Activated naive CD8-positive, alpha-beta T cell treated with anti-CD3 and anti-CD28 coated beads, Interleukin-2, amount 10 ng/mL, durations not matched to agents 7 days and 5 days (primary cell): ENCODE measurements at regions not wholly inside any gene's neighbourhood (a gene's known extent, or its start where the extent isn't known, plus 50 kb on each side); places are given as distances from the start of the nearest gene placed in this dataset.
"Not testable (repeated sequence)": the region's sequence is repeated elsewhere in the genome, so short reads cannot be mapped to it uniquely, and the experiment has no call there.

Source experiments
- ATAC-seq: fragments of 150-1000 bp; cut with Tn5 transposase; one replicate; pipeline ENCODE4 v1.10.0; 2021; ENCODE audit warnings: low read depth, moderate library complexity
- POLR2A ChIA-PET: fragments of 350-600 bp; sonication (Branson Sonifier 250); formaldehyde crosslinking; loops from one replicate; lab custom pipeline; 2021; ENCODE audit warnings: antibody characterized with exemption; lab: Charles Lee
- DNase-seq: peaks from one replicate; pipeline ENCODE4 v3.0.0; 2021
- H3K27ac Mint-ChIP-seq: one replicate; pipeline ENCODE4 v1.8.0; 2022; ENCODE audit warnings: mild to moderate bottlenecking, mixed read lengths
- H3K27me3 Mint-ChIP-seq: one replicate; pipeline ENCODE4 v1.8.0; 2022; ENCODE audit warnings: mild to moderate bottlenecking, moderate library complexity, mixed read lengths
- H3K36me3 Mint-ChIP-seq: one replicate; pipeline ENCODE4 v1.8.0; 2021; ENCODE audit warnings: mild to moderate bottlenecking, mixed read lengths
- H3K4me1 Mint-ChIP-seq: one replicate; pipeline ENCODE4 v1.8.0; 2021; ENCODE audit warnings: mixed read lengths
- H3K4me3 Mint-ChIP-seq: one replicate; pipeline ENCODE4 v1.8.0; 2022; ENCODE audit warnings: mild to moderate bottlenecking, moderate library complexity, mixed read lengths
- H3K9me3 Mint-ChIP-seq: one replicate; pipeline ENCODE4 v1.8.0; 2021; ENCODE audit warnings: mixed read lengths

DNA sequence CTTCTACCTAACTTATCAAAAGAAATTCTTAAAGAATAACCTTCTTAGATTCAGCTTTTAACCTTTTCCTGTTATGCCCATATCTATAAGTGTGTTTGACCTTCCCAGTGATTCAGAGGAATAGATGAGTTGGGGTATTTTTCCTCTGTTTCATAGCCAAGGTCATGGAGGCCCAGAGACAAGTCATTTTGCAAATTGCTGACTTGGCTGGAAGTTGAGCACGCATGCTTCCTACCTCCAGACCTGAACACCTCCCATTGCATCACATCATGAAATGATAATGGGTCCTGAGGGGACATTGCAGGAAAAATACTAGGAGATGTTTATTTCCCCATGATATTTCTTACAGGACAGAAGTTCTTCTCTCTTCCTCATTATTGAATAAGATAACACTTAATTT is 158.6 kb upstream of the LMCD1 start:
- Mint-ChIP-seq H3K9me3 (peaks cover 11% of the 10 kb centered on the region), H3K4me1 (no peaks in the 10 kb centered on the region), H3K27me3 (no peaks in the 10 kb centered on the region), H3K4me3 (no peak overlapping the region), H3K27ac (no peak overlapping the region), H3K36me3 (peaks cover 2% of the 10 kb centered on the region)
- DNase-seq (no peak), ATAC-seq (no peak)
- POLR2A ChIA-PET, result no interaction called here

DNA sequence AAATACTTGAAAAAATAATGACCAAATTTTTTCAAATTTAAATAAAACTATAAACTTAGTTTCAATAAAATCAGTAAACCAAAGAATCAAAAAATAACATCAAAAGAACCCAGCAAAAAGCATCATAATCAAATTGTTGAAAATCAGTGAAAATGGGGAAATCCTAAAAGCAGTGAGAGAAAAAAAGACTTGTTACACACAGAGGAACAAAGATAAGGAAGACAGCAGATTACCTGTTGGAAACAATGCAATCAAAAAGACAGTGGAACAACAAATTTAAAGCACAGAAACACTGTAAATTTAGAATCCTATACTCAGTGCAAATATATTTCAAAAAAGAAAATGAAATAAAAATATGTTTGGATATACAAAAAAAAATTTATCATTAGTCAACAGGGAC is 156.2 kb upstream of the LMCD1 start:
- POLR2A ChIA-PET, result no interaction called here
- Mint-ChIP-seq H3K4me3 (no peak overlapping the region), H3K27me3 (no peaks in the 10 kb centered on the region), H3K27ac (no peak overlapping the region), H3K36me3 (peaks cover 2% of the 10 kb centered on the region), H3K4me1 (no peaks in the 10 kb centered on the region), H3K9me3 (peaks cover 11% of the 10 kb centered on the region)
- ATAC-seq, result no peak
- no peak for DNase-seq

GRCh38 chr3:8348076-8348475 is 153.5 kb upstream of the LMCD1 start:
- H3K4me1 Mint-ChIP-seq, result no peaks in the 10 kb centered on the region
- H3K9me3 Mint-ChIP-seq, result peaks cover 17% of the 10 kb centered on the region
- H3K4me3 Mint-ChIP-seq, result no peak overlapping the region
- H3K27ac Mint-ChIP-seq, result no peak overlapping the region
- no peaks in the 10 kb centered on the region for H3K27me3 Mint-ChIP-seq
- peaks cover 2% of the 10 kb centered on the region for H3K36me3 Mint-ChIP-seq
- DNase-seq (no peak), ATAC-seq (no peak)
- POLR2A ChIA-PET, result no interaction called here

DNA sequence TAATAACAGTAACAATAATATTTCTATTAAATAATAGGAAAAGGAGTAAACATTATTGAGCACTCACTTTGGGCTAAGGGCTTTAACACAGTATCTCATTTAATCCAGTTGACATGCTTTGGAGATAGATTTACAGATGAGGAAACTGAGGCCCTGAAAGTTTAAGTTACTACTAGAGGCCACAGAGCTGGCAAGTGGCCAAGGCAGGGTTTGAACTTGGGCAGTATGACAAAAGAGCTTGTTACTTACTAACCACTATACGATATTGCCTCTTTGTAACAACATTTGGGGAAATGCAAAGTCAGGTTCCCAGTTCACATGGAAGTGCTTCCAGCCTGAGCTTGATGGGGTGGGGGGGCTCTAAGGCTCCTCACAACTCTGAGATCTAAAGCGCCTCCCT is 149.1 kb upstream of the LMCD1 start:
- Mint-ChIP-seq H3K4me1 (peaks cover 13% of the 10 kb centered on the region), H3K36me3 (peaks cover 6% of the 10 kb centered on the region), H3K9me3 (peaks cover 12% of the 10 kb centered on the region), H3K27ac (no peak overlapping the region), H3K27me3 (no peaks in the 10 kb centered on the region), H3K4me3 (no peak overlapping the region)
- no peak for ATAC-seq
- POLR2A ChIA-PET, result no interaction called here
- no peak for DNase-seq

DNA sequence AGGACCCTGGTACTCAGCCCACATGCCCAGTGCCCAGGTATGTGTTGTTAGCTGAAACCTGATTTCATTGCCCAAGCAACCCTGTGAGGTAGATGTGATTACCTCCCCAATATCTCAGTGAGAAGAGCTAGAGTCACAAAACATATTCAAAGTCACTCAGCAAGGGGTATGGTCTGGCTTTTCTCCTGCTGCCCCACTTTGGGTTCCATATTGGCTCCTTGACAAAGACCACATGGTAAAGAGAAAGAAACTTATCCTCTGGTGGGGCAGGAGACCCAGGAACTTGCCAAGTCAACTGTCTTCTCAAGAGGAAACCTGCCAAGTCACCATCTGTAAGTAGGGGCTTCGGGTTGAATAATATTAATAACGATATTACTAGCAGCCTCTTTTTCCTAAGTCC is 148.3 kb upstream of the LMCD1 start:
- DNase-seq (no peak), ATAC-seq (no peak)
- H3K27me3 Mint-ChIP-seq, result no peaks in the 10 kb centered on the region
- no peak overlapping the region for H3K27ac Mint-ChIP-seq
- peaks cover 17% of the 10 kb centered on the region for H3K4me1 Mint-ChIP-seq
- peaks cover 8% of the 10 kb centered on the region for H3K36me3 Mint-ChIP-seq
- H3K4me3 Mint-ChIP-seq, result no peak overlapping the region
- peaks cover 12% of the 10 kb centered on the region for H3K9me3 Mint-ChIP-seq
- POLR2A ChIA-PET, result no interaction called here

GRCh38 chr3:8355346-8355745 is 146.3 kb upstream of the LMCD1 start:
- Mint-ChIP-seq H3K36me3 (peaks cover 10% of the 10 kb centered on the region), H3K9me3 (peaks cover 19% of the 10 kb centered on the region), H3K4me3 (no peak overlapping the region), H3K27me3 (no peaks in the 10 kb centered on the region), H3K27ac (no peak overlapping the region), H3K4me1 (peaks cover 17% of the 10 kb centered on the region)
- no peak for ATAC-seq
- POLR2A ChIA-PET, result interaction anchor here (0.7 kb wide), 1 partner anchor 1285 kb away, joined by 3 read pairs; no protein-coding TSS in a partner anchor
- DNase-seq, result no peak

GRCh38 chr3:8356066-8356465 is 145.6 kb upstream of the LMCD1 start:
- Mint-ChIP-seq H3K36me3 (peaks cover 10% of the 10 kb centered on the region), H3K4me1 (peaks cover 17% of the 10 kb centered on the region), H3K9me3 (peaks cover 21% of the 10 kb centered on the region), H3K27ac (peak overlapping the region; percentile 48)
- H3K4me3 Mint-ChIP-seq, H3K27me3 Mint-ChIP-seq, DNase-seq, POLR2A ChIA-PET, ATAC-seq: not testable (repeated sequence)

DNA sequence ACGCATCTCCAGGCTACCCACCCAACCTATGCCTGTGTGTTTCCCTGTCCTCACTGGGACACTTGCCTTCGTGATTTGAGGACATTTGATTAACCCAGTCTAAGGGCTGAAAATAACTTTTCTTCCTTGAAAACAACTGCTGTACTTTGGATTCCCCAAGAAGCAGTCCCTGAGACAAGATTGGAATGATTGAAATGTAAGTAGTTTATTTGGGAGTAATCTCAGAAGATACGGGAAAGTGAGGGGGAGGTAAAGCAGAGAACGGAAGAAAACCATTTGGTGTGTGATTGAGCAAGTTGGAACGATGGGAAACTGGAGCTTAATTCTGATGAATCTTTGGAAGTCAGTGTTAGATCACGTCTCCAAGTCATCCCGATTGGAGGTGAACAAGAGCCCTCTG is 143.8 kb upstream of the LMCD1 start:
- Mint-ChIP-seq H3K36me3 (peaks cover 10% of the 10 kb centered on the region), H3K4me3 (peak overlapping the region; percentile 56), H3K27ac (peak overlapping the region; percentile 81), H3K9me3 (peaks cover 20% of the 10 kb centered on the region), H3K4me1 (peaks cover 17% of the 10 kb centered on the region), H3K27me3 (peaks cover 3% of the 10 kb centered on the region)
- no peak for DNase-seq
- no peak for ATAC-seq
- POLR2A ChIA-PET, result no interaction called here

- peaks cover 16% of the 10 kb centered on the region for H3K9me3 Mint-ChIP-seq
Measured at GRCh38 chr3:8359133-8359532, 142.5 kb upstream of the LMCD1 start.

DNA sequence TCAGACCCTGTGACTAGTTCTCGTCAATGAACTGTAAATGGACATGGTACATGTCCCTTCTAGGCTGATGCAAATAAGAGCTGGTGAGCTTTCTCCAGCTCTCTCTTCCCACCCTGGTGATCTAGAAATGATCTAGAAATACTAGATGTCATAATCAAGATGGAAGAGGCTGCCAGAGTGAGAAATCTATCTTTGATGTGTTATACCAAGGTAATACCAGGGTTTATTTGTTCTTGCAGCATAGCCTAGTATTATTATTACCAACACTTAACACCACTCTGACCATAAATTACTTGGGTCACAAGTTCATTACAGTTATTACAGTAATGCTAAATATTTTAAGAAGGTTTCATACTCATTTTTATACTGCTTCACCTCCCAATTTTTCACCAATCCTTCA is 138.4 kb upstream of the LMCD1 start:
- no peak for ATAC-seq
- POLR2A ChIA-PET, result no interaction called here
- peaks cover 2% of the 10 kb centered on the region for H3K36me3 Mint-ChIP-seq
- H3K9me3 Mint-ChIP-seq, result peaks cover 13% of the 10 kb centered on the region
- no peaks in the 10 kb centered on the region for H3K4me1 Mint-ChIP-seq
- no peak overlapping the region for H3K27ac Mint-ChIP-seq
- H3K4me3 Mint-ChIP-seq, result no peak overlapping the region
- H3K27me3 Mint-ChIP-seq, result peaks cover 4% of the 10 kb centered on the region
- no peak for DNase-seq

More at GRCh38 chr3:8359133-8359532, 142.5 kb upstream of the LMCD1 start:
- Mint-ChIP-seq H3K27me3 (peaks cover 4% of the 10 kb centered on the region), H3K27ac (no peak overlapping the region), H3K4me3 (no peak overlapping the region), H3K4me1 (peaks cover 17% of the 10 kb centered on the region), H3K36me3 (peaks cover 10% of the 10 kb centered on the region)
- POLR2A ChIA-PET, result no interaction called here
- ATAC-seq (no peak), DNase-seq (no peak)

DNA sequence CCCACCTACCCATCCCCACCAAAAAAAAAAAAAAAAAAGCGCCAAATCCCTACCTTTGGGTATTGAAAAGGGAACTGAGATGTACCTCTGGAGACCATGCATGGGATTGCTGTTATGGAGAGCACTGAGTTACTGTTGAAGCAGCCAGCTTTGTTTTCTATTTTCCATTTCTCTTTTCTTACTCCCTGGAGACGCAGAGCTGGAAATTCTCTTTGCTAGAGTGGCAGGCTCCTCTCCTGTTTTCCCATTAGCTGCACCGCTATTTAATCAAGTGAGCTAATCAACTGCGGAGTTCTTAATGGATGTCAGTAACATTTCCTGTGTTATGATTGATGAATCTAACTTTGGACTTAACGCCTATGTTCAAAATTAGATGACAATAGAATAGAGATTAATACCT is 136.1 kb upstream of the LMCD1 start:
- H3K36me3 Mint-ChIP-seq, result no peaks in the 10 kb centered on the region
- DNase-seq (no peak), ATAC-seq (no peak)
- no peaks in the 10 kb centered on the region for H3K4me1 Mint-ChIP-seq
- H3K9me3 Mint-ChIP-seq, result peaks cover 6% of the 10 kb centered on the region
- POLR2A ChIA-PET, result interaction anchor here (0.7 kb wide), 2 partner anchors 45 to 1325 kb away, joined by 4 to 7 read pairs; no protein-coding TSS in a partner anchor
- no peak overlapping the region for H3K4me3 Mint-ChIP-seq
- no peak overlapping the region for H3K27ac Mint-ChIP-seq
- peaks cover 4% of the 10 kb centered on the region for H3K27me3 Mint-ChIP-seq

GRCh38 chr3:8366219-8366810 is 135.3 kb upstream of the LMCD1 start:
- peaks cover 3% of the 10 kb centered on the region for H3K9me3 Mint-ChIP-seq
- POLR2A ChIA-PET, result no interaction called here
- H3K27me3 Mint-ChIP-seq, result peaks cover 4% of the 10 kb centered on the region
- no peak for DNase-seq
- H3K36me3 Mint-ChIP-seq, result no peaks in the 10 kb centered on the region
- ATAC-seq, result no peak
- no peak overlapping the region for H3K4me3 Mint-ChIP-seq
- no peak overlapping the region for H3K27ac Mint-ChIP-seq
- H3K4me1 Mint-ChIP-seq, result no peaks in the 10 kb centered on the region

DNA sequence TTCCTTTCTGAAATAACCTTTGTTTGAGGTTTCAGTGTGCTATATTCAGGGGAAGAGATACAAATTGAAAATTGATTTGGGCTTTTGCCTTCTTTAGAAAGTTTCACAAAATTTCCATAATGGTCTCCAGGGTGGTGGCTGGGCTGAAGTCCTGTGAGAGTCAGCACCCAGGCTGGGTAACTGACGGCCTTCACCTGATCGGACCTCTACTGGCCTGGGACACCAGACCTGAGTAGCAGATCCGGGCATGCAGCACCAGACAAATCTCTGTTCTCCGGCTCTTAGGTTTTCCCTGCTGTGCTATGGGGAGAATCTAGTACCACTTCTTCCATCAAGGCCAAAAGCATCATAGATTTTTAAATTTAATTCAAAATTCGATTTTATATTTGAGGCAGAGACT is 133.0 kb upstream of the LMCD1 start:
- Mint-ChIP-seq H3K9me3 (peaks cover 1% of the 10 kb centered on the region), H3K4me3 (no peak overlapping the region), H3K27me3 (peaks cover 2% of the 10 kb centered on the region), H3K36me3 (no peaks in the 10 kb centered on the region), H3K27ac (no peak overlapping the region), H3K4me1 (no peaks in the 10 kb centered on the region)
- ATAC-seq (no peak), DNase-seq (no peak)
- POLR2A ChIA-PET, result no interaction called here

DNA sequence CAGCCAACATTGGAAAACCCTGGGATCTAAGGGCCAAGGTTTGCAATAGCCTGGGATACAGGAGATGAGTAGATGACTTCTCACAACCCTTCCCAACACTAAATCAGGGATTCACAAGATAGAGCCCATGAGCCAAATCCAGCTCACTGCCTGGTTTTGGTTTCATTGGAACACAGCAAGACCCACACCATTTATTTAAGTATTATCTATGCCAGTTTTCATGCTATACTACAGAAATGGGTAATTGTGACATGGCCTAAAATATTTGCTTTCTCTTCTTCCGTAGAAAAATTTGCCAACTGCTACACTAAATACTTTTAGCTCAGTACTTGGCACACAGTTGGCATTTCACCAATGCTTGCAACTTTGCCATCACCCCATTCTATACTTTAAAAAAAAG is 132.0 kb upstream of the LMCD1 start:
- Mint-ChIP-seq H3K9me3 (peaks cover 1% of the 10 kb centered on the region), H3K27me3 (peaks cover under 1% of the 10 kb centered on the region), H3K4me1 (no peaks in the 10 kb centered on the region), H3K27ac (no peak overlapping the region), H3K36me3 (no peaks in the 10 kb centered on the region), H3K4me3 (no peak overlapping the region)
- POLR2A ChIA-PET, result no interaction called here
- no peak for ATAC-seq
- no peak for DNase-seq
